GM12891 (cell line): ENCODE measurements at regions not wholly inside any gene's neighbourhood (a gene's known extent, or its start where the extent isn't known, plus 50 kb on each side); places are given as distances from the start of the nearest gene placed in this dataset.

Experiments used
- POLR2AphosphoS5 ChIP-seq: IDR thresholded peaks from 2 replicates; pipeline ENCODE4 v1.6.1; 2011; ENCODE audit warnings: low read depth, low read length, control low read depth
- SPI1 ChIP-seq: IDR thresholded peaks from 2 replicates; pipeline ENCODE4 v1.6.1; 2011; ENCODE audit warnings: low read depth, low read length, control low read depth

- no peak for TF ChIP-seq SPI1
- no peak for TF ChIP-seq POLR2AphosphoS5
Observed at GRCh38 chr13:23003446-23003845, 177.3 kb upstream of the SGCG start.
